PC-3 (cell line): ENCODE measurements at regions not wholly inside any gene's neighbourhood (a gene's known extent, or its start where the extent isn't known, plus 50 kb on each side); places are given as distances from the start of the nearest gene placed in this dataset.

Experiments
- EZH2phosphoT487 ChIP-seq: fragments of 300-600 bp; sonication (generic); IDR thresholded peaks from 2 replicates; pipeline ENCODE4 v1.6.1; 2018; ENCODE audit warnings: mild to moderate bottlenecking, antibody characterized with exemption, low read length, borderline replicate concordance
- TF ChIP-seq, protein P1 (sequence below): fragments of 300-600 bp; sonication (generic); conservative IDR thresholded peaks from 2 replicates; pipeline ENCODE4 v1.5.1; 2017; ENCODE audit warnings: antibody characterized with exemption, low read depth, mild to moderate bottlenecking, low read length

DNA sequence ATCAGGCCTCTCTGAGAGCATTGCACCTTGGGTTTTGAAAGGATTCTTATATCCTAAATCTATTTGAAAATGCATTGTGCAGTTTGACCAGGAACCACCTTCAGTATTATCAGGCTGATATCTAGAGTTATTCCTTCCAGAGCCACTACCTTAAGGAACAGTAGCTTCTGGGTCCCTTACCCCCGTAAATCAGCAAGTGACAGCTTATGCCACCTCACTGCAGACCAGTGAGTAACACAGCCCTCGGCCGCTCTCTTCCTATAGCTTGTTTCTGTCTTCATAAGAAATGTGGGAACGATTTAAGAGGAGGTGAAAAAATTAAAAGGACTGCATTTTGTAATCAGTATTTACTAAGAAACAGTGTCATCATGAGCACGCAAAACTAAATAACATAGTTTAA, 584.2 kb downstream of the GALR1 start:
- TF ChIP-seq, protein P1, sequence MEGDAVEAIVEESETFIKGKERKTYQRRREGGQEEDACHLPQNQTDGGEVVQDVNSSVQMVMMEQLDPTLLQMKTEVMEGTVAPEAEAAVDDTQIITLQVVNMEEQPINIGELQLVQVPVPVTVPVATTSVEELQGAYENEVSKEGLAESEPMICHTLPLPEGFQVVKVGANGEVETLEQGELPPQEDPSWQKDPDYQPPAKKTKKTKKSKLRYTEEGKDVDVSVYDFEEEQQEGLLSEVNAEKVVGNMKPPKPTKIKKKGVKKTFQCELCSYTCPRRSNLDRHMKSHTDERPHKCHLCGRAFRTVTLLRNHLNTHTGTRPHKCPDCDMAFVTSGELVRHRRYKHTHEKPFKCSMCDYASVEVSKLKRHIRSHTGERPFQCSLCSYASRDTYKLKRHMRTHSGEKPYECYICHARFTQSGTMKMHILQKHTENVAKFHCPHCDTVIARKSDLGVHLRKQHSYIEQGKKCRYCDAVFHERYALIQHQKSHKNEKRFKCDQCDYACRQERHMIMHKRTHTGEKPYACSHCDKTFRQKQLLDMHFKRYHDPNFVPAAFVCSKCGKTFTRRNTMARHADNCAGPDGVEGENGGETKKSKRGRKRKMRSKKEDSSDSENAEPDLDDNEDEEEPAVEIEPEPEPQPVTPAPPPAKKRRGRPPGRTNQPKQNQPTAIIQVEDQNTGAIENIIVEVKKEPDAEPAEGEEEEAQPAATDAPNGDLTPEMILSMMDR, result no peak
- no peak for TF ChIP-seq EZH2phosphoT487
